IMR-90 (cell line): ENCODE measurements at regions not wholly inside any gene's neighbourhood (a gene's known extent, or its start where the extent isn't known, plus 50 kb on each side); places are given as distances from the start of the nearest gene placed in this dataset.

ENCODE experiments used
- ATAC-seq: fragments of 200-7000 bp; cut with Tn5 transposase; 2 replicates; pipeline ENCODE4 v1.9.1; 2020; ENCODE audit warnings: low read depth, mild to moderate bottlenecking, moderate library complexity
- BruUV-seq: library from RNA; stranded (reverse); fragments of 400-500 nt; replicated peaks from 2 replicates; lab custom pipeline; 2021; lab: Mats Ljungman, UMichigan
- CTCF ChIA-PET: fragments of 300-600 bp; formaldehyde crosslinking; extraction: SDS; loops from one replicate; lab custom pipeline; 2021; ENCODE audit warnings: antibody characterized with exemption; lab: Yijun Ruan, JAX
- POLR2A ChIA-PET: fragments of 300-600 bp; sonication (Branson Sonifier 250); formaldehyde crosslinking; loops from one replicate; lab custom pipeline; 2022; ENCODE audit warnings: antibody characterized with exemption; ENCODE audit not compliant: unreplicated experiment; lab: Charles Lee
- DNase-seq: peaks from one replicate; pipeline ENCODE4 v3.0.0; 2013
- H2AFZ ChIP-seq: replicated peaks from 2 replicates; pipeline ENCODE3; 2013; ENCODE audit warnings: low read length, mild to moderate bottlenecking; ENCODE audit not compliant: poor library complexity
- H2AK5ac ChIP-seq: 2 replicates; pipeline ENCODE4 v1.6.1; 2013; ENCODE audit warnings: low read depth, low read length, inconsistent platforms
- H2AK9ac ChIP-seq: replicated peaks from 2 replicates; pipeline ENCODE3; 2013; ENCODE audit warnings: mild to moderate bottlenecking, low read depth, low read length, moderate library complexity; ENCODE audit not compliant: poor library complexity
- H2BK120ac ChIP-seq: 2 replicates; pipeline ENCODE4 v1.6.1; 2013; ENCODE audit warnings: low read depth, low read length, inconsistent platforms
- H2BK15ac ChIP-seq: 3 replicates; pipeline ENCODE4 v1.6.1; 2013; ENCODE audit warnings: low read depth, low read length, inconsistent platforms
- H2BK20ac ChIP-seq: 2 replicates; pipeline ENCODE4 v1.6.1; 2013; ENCODE audit warnings: low read depth, mild to moderate bottlenecking, inconsistent platforms, low read length, moderate library complexity
- H2BK5ac ChIP-seq: 2 replicates; pipeline ENCODE4 v1.6.1; 2013; ENCODE audit warnings: mild to moderate bottlenecking, low read depth, low read length, inconsistent platforms; ENCODE audit not compliant: poor library complexity, severe bottlenecking
- H3K14ac ChIP-seq: replicated peaks from 2 replicates; pipeline ENCODE4 v1.6.1; 2013; ENCODE audit warnings: low read depth, low read length, inconsistent platforms
- H3K18ac ChIP-seq: 2 replicates; pipeline ENCODE4 v1.6.1; 2013; ENCODE audit warnings: low read depth, low read length, control low read depth
- H3K23ac ChIP-seq: 2 replicates; pipeline ENCODE4 v1.6.1; 2013; ENCODE audit warnings: low read depth, low read length, inconsistent platforms
- H3K27ac ChIP-seq: 2 replicates; pipeline ENCODE4 v1.5.1; 2013; ENCODE audit warnings: mild to moderate bottlenecking, control low read depth, low read length; ENCODE audit not compliant: insufficient read depth
- H3K27me3 ChIP-seq: 2 replicates; pipeline ENCODE4 v1.6.1; 2013; ENCODE audit warnings: low read length; ENCODE audit not compliant: control insufficient read depth, insufficient read depth
- H3K36me3 ChIP-seq: 2 replicates; pipeline ENCODE4 v1.6.1; 2013; ENCODE audit warnings: low read length, mixed read lengths; ENCODE audit not compliant: control insufficient read depth, insufficient read depth
- H3K4ac ChIP-seq: 2 replicates; pipeline ENCODE4 v1.6.1; 2013; ENCODE audit warnings: low read depth, low read length, inconsistent platforms
- H3K4me1 ChIP-seq: 2 replicates; pipeline ENCODE4 v1.6.1; 2013; ENCODE audit warnings: low read length, mixed read lengths; ENCODE audit not compliant: control insufficient read depth, insufficient read depth
- H3K4me2 ChIP-seq: 2 replicates; pipeline ENCODE4 v1.6.1; 2013; ENCODE audit warnings: low read depth, mild to moderate bottlenecking, control low read depth, low read length, moderate library complexity
- H3K4me3 ChIP-seq: 2 replicates; pipeline ENCODE4 v1.5.1; 2013; ENCODE audit warnings: low read depth, mild to moderate bottlenecking, control low read depth, low read length, moderate library complexity; ENCODE audit not compliant: insufficient read depth
- H3K56ac ChIP-seq: 2 replicates; pipeline ENCODE4 v1.6.1; 2013; ENCODE audit warnings: low read length, inconsistent platforms; ENCODE audit not compliant: insufficient read depth; ENCODE audit errors: extremely low read depth
- H3K79me1 ChIP-seq, 2 experiments: 2 replicates each; pipeline ENCODE4 v1.6.1; 2013; ENCODE audit warnings: low read length in 2 of 2, inconsistent platforms in 1 of 2, low read depth in 1 of 2
- H3K9ac ChIP-seq: 2 replicates; pipeline ENCODE4 v1.6.1; 2013; ENCODE audit warnings: low read depth, low read length, control low read depth
- H3K9me1 ChIP-seq: 2 replicates; pipeline ENCODE4 v1.6.1; 2013; ENCODE audit warnings: low read length, inconsistent platforms; ENCODE audit not compliant: insufficient read depth
- H3K9me3 ChIP-seq: 2 replicates; pipeline ENCODE4 v1.6.1; 2013; ENCODE audit warnings: low read length; ENCODE audit not compliant: control insufficient read depth, insufficient read depth
- H4K20me1 ChIP-seq: 2 replicates; pipeline ENCODE4 v1.6.1; 2013; ENCODE audit warnings: low read length, inconsistent platforms; ENCODE audit not compliant: insufficient read depth
- H4K5ac ChIP-seq: 2 replicates; pipeline ENCODE4 v1.6.1; 2013; ENCODE audit warnings: mild to moderate bottlenecking, low read depth, low read length, control low read depth
- H4K8ac ChIP-seq, 2 experiments: 2 replicates each; pipeline ENCODE4 v1.6.1; 2013; ENCODE audit warnings: low read depth in 2 of 2, low read length in 2 of 2, control low read depth in 1 of 2, inconsistent platforms in 1 of 2
- H4K91ac ChIP-seq: 2 replicates; pipeline ENCODE4 v1.6.1; 2013; ENCODE audit warnings: low read depth, low read length, inconsistent platforms; ENCODE audit not compliant: insufficient read depth
- BHLHE40 ChIP-seq: fragments of 150-350 bp; IDR thresholded peaks from 2 replicates; pipeline ENCODE4 v1.6.1; 2016; ENCODE audit warnings: mild to moderate bottlenecking, low read depth, low read length
- CTCF ChIP-seq: conservative IDR thresholded peaks from 2 replicates; pipeline ENCODE4 v1.5.1; 2012; ENCODE audit warnings: mild to moderate bottlenecking, low read depth, low read length, improper control_type of control experiment
- MAFK ChIP-seq: IDR thresholded peaks from 2 replicates; pipeline ENCODE4 v1.6.1; 2012; ENCODE audit warnings: low read depth, low read length, improper control_type of control experiment
- RAD21 ChIP-seq: IDR thresholded peaks from 2 replicates; pipeline ENCODE4 v1.6.1; 2012; ENCODE audit warnings: low read length, improper control_type of control experiment
- SMC3 ChIP-seq: fragments of 150-350 bp; IDR thresholded peaks from 2 replicates; pipeline ENCODE4 v1.6.1; 2016; ENCODE audit warnings: low read depth, mild to moderate bottlenecking, antibody characterized with exemption, low read length, moderate library complexity
- WGBS, 2 experiments: methylation state at CpG; one replicate each; pipeline versions ENCODE4 v1.1.5 to v1.1.7; 2013; ENCODE audit warnings: missing lambda C conversion rate in 2 of 2; ENCODE audit not compliant: insufficient read length in 1 of 2; ENCODE audit errors: extremely low coverage in 2 of 2; 5-methylcytosine and 5-hydroxymethylcytosine counted together
- dilution Hi-C: fragments of 300-500 bp; cut with HindIII; formaldehyde crosslinking; loops from one replicate; pipeline ENCODE4 v1.14.3; 2018; ENCODE audit warnings: low sequenced_read_pairs; ENCODE audit not compliant: unreplicated experiment
- in situ Hi-C: fragments of 300-500 bp; cut with MboI; formaldehyde crosslinking; loops from 3 replicates; pipeline ENCODE4 v1.14.3; 2019; ENCODE audit warnings: low sequenced_read_pairs, inconsistent platforms, mixed read lengths
- intact Hi-C: fragments of 100-400 bp; cut with micrococcal nuclease; formaldehyde crosslinking; loops from 2 replicates; pipeline ENCODE4 v1.10.0; 2022

- Histone ChIP-seq H4K5ac (no peak overlapping the region), H4K8ac (no peak overlapping the region), H3K9me3 (no peaks in the 10 kb centered on the region), H3K4ac (no peak overlapping the region), H3K36me3 (no peaks in the 10 kb centered on the region), H3K56ac (no peak overlapping the region), H3K14ac (no peak overlapping the region), H3K9me1 (no peaks in the 10 kb centered on the region), H3K4me3 (no peak overlapping the region), H4K20me1 (no peaks in the 10 kb centered on the region), H2AK9ac (no peak overlapping the region), H4K91ac (no peak overlapping the region), H2AFZ (peak overlapping the region; percentile 69), H2BK20ac (no peak overlapping the region), H3K79me1 (no peaks in the 10 kb centered on the region), H3K4me2 (peak overlapping the region; percentile 45), H2BK5ac (no peak overlapping the region), H2BK15ac (no peak overlapping the region), H2AK5ac (no peak overlapping the region), H3K18ac (no peak overlapping the region), H3K4me1 (no peaks in the 10 kb centered on the region), H3K27ac (no peak overlapping the region), H3K23ac (no peak overlapping the region), H3K27me3 (peaks cover 24% of the 10 kb centered on the region), H3K9ac (no peak overlapping the region), H2BK120ac (no peak overlapping the region)
- TF ChIP-seq BHLHE40 = peak; percentile 41; the same call in 1 of the 2 replicates
- TF ChIP-seq RAD21 = peak; percentile 67
- TF ChIP-seq CTCF = peak; percentile 59
- TF ChIP-seq SMC3 = peak; percentile 40
- TF ChIP-seq MAFK = no peak
- in situ Hi-C loops (loop anchor here (25.0 kb wide), 1 partner anchor 1056 kb away; no protein-coding TSS in a partner anchor), dilution Hi-C loops (no loop called here), intact Hi-C loops (loop anchor here (1.0 kb wide), 1 partner anchor 900 kb away; no protein-coding TSS in a partner anchor)
- ChIA-PET CTCF (interaction anchor here (0.6 to 1.3 kb wide), 8 partner anchors 11 to 900 kb away, joined by 3 to 8 read pairs (median 4); no protein-coding TSS in a partner anchor), POLR2A (no interaction called here)
- no TSS peak for BruUV-seq
- ATAC-seq (peak; percentile 97), DNase-seq (peak; percentile 31)
- no CpG with 5 or more reads among the region's 12 CpGs for WGBS, 2 experiments
Measured at GRCh38 chr7:42843205-42843800, 68.6 kb downstream of the C7orf25 start.
